Breast epithelium (tissue), 3 donors: ENCODE measurements at regions not wholly inside any gene's neighbourhood (a gene's known extent, or its start where the extent isn't known, plus 50 kb on each side); places are given as distances from the start of the nearest gene placed in this dataset.

Experiments used
- CTCF ChIP-seq, 3 donors: fragments of 450-650 bp; IDR thresholded peaks; one replicate each; pipeline ENCODE4 v1.5.1; 2016 to 2017; ENCODE audit warnings: antibody characterized with exemption in 3 of 3, mild to moderate bottlenecking in 3 of 3, moderate library complexity in 3 of 3
- POLR2A ChIP-seq: fragments of 450-650 bp; IDR thresholded peaks from one replicate; pipeline ENCODE4 v1.6.1; 2016; ENCODE audit warnings: antibody characterized with exemption, mild to moderate bottlenecking, moderate library complexity
- POLR2AphosphoS5 ChIP-seq, 3 donors: sonication (generic); formaldehyde crosslinking; IDR thresholded peaks; one replicate each; pipeline ENCODE4 v1.6.1; 2017; ENCODE audit warnings: antibody characterized with exemption in 3 of 3

GRCh38 chr10:43806831-43807640, 158.4 kb upstream of the ZNF32 start:
- TF ChIP-seq POLR2A (no peak), POLR2AphosphoS5 (IDR thresholded peaks at IDR 0.05) (no peak), CTCF (IDR thresholded peaks at IDR 0.05) (no peak)
